DND-41 (cell line): ENCODE measurements at regions not wholly inside any gene's neighbourhood (a gene's known extent, or its start where the extent isn't known, plus 50 kb on each side); places are given as distances from the start of the nearest gene placed in this dataset.

Source experiments
- EZH2 ChIP-seq: IDR thresholded peaks from 3 replicates; pipeline ENCODE4 v1.6.1; 2012; ENCODE audit warnings: borderline replicate concordance, low read depth, mild to moderate bottlenecking, moderate library complexity, low read length, inconsistent platforms; ENCODE audit not compliant: severe bottlenecking
- TF ChIP-seq, protein P1 (sequence below): IDR thresholded peaks from 2 replicates; pipeline ENCODE4 v1.5.1; 2012; ENCODE audit warnings: borderline replicate concordance, low read length, moderate library complexity, mild to moderate bottlenecking; ENCODE audit not compliant: poor library complexity, severe bottlenecking; ENCODE audit errors: extremely low read depth

DNA sequence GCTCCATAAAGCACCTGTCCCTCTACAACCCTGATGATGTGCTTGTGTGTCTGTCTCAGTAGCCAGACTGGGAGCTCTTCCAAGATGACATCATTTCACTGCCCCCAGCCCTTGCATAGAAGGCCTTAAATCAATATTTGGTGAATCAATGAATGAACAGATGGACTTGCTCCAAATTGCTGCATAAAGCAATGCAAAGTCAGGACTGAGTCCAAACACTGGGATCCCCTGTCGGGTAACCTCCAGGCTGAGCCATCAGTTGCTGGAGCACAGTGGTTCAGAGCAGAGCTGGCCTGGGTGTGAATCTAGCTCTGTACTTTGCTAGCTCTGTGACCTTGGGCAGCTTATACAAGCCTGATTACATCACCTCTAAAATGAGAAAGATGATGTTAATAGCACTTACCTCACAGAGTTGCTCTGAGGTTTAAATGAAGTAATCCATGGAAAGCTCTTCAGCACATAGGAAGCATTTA lies 120.3 kb upstream of the VASH1 start:
- TF ChIP-seq, protein P1, sequence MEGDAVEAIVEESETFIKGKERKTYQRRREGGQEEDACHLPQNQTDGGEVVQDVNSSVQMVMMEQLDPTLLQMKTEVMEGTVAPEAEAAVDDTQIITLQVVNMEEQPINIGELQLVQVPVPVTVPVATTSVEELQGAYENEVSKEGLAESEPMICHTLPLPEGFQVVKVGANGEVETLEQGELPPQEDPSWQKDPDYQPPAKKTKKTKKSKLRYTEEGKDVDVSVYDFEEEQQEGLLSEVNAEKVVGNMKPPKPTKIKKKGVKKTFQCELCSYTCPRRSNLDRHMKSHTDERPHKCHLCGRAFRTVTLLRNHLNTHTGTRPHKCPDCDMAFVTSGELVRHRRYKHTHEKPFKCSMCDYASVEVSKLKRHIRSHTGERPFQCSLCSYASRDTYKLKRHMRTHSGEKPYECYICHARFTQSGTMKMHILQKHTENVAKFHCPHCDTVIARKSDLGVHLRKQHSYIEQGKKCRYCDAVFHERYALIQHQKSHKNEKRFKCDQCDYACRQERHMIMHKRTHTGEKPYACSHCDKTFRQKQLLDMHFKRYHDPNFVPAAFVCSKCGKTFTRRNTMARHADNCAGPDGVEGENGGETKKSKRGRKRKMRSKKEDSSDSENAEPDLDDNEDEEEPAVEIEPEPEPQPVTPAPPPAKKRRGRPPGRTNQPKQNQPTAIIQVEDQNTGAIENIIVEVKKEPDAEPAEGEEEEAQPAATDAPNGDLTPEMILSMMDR: no peak
- no peak for TF ChIP-seq EZH2
